A549 (cell line): ENCODE measurements at regions not wholly inside any gene's neighbourhood (a gene's known extent, or its start where the extent isn't known, plus 50 kb on each side); places are given as distances from the start of the nearest gene placed in this dataset.

Experiments used
- ATAC-seq, 2 experiments: fragments of 200-7000 bp in 1 of 2; fragments of >200 bp in 1 of 2; cut with Nextera tagmentation in 1 of 2; cut with Tn5 transposase in 1 of 2; 3 replicates each; pipeline versions ENCODE4 v1.8.0 to v1.9.1; 2018 to 2020; ENCODE audit warnings: mild to moderate bottlenecking in 1 of 2, moderate library complexity in 1 of 2
- CTCF ChIA-PET: fragments of 300-600 bp; sonication (Branson Sonifier 250); formaldehyde crosslinking; extraction: SDS; loops from one replicate; lab custom pipeline; 2021; ENCODE audit warnings: antibody characterized with exemption, inconsistent platforms; lab: Yijun Ruan, JAX
- POLR2A ChIA-PET: fragments of 350-600 bp; formaldehyde crosslinking; extraction: SDS; loops from one replicate; lab custom pipeline; 2021; ENCODE audit warnings: antibody characterized with exemption, inconsistent platforms; lab: Yijun Ruan, JAX
- DNase-seq, 2 experiments: peaks; one replicate each; pipeline versions ENCODE4 v3.0.0 to v3.0.0-alpha.2; 2011 to 2016; ENCODE audit warnings: low read depth in 1 of 2, low spot score in 1 of 2
- FAIRE-seq: peaks from 2 replicates; lab custom pipeline; 2011; peaks lifted over from hg19 to GRCh38; lab: Jason Lieb, UNC
- H3K27ac ChIP-seq, 2 experiments: fragments of >200 bp; sonication (Bioruptor Twin); formaldehyde crosslinking; 3 replicates each; pipeline ENCODE4 v1.5.1; 2016 to 2017
- H3K4me1 ChIP-seq: fragments of >200 bp; sonication (Bioruptor Twin); formaldehyde crosslinking; 3 replicates; pipeline ENCODE4 v1.6.1; 2016
- H3K4me2 ChIP-seq: fragments of >200 bp; sonication (Bioruptor Twin); formaldehyde crosslinking; 3 replicates; pipeline ENCODE4 v1.6.1; 2016
- H3K4me3 ChIP-seq: fragments of >200 bp; sonication (Bioruptor Twin); formaldehyde crosslinking; 3 replicates; pipeline ENCODE4 v1.5.1; 2016
- H3K9me3 ChIP-seq: fragments of >200 bp; sonication (Bioruptor Twin); formaldehyde crosslinking; 3 replicates; pipeline ENCODE4 v1.6.1; 2016
- CHD4 ChIP-seq: fragments of 200-600 bp; sonication (generic); IDR thresholded peaks from 2 replicates; pipeline ENCODE4 v1.6.1; 2016; ENCODE audit warnings: antibody characterized with exemption, mild to moderate bottlenecking, borderline replicate concordance
- ESRRA ChIP-seq: fragments of 150-350 bp; IDR thresholded peaks from 2 replicates; pipeline ENCODE4 v1.6.1; 2014; ENCODE audit warnings: mild to moderate bottlenecking, low read length, borderline replicate concordance
- FOSL2 ChIP-seq, 2 experiments: fragments of 450-650 bp in 1 of 2; fragments of >200 bp in 1 of 2; sonication (Bioruptor Twin) in 1 of 2; formaldehyde crosslinking; IDR thresholded peaks; 2 replicates each; pipeline versions ENCODE4 v1.5.0 to v1.6.1; 2016 to 2020; ENCODE audit warnings: mild to moderate bottlenecking in 1 of 2, moderate library complexity in 1 of 2
- HEYL ChIP-seq: fragments of 250-450 bp; sonication (Bioruptor Pico); IDR thresholded peaks from 2 replicates; pipeline ENCODE4 v1.8.0; 2021; ENCODE audit warnings: mild to moderate bottlenecking, moderate library complexity
- HOXB13 ChIP-seq: fragments of 250-450 bp; sonication (Bioruptor Pico); IDR thresholded peaks from 2 replicates; pipeline ENCODE4 v1.5.0; 2020; ENCODE audit warnings: low read depth, mild to moderate bottlenecking, moderate library complexity
- KDM1A ChIP-seq: fragments of 200-600 bp; sonication (generic); IDR thresholded peaks from 2 replicates; pipeline ENCODE4 v1.6.1; 2016; ENCODE audit warnings: low read depth, mild to moderate bottlenecking
- MAFK ChIP-seq: fragments of 450-650 bp; IDR thresholded peaks from 2 replicates; pipeline ENCODE4 v1.6.1; 2014; ENCODE audit not compliant: partially characterized antibody
- NFE2L2 ChIP-seq: fragments of 150-350 bp; conservative IDR thresholded peaks from 2 replicates; pipeline ENCODE4 v1.6.1; 2014; ENCODE audit warnings: low read length
- NR3C1 ChIP-seq: fragments of >200 bp; sonication (Bioruptor Twin); formaldehyde crosslinking; IDR thresholded peaks from 3 replicates; pipeline ENCODE4 v1.6.1; 2017
- PHF8 ChIP-seq: fragments of 200-600 bp; sonication (generic); IDR thresholded peaks from 2 replicates; pipeline ENCODE4 v1.6.1; 2016; ENCODE audit warnings: low read depth, mild to moderate bottlenecking, antibody characterized with exemption, moderate library complexity, borderline replicate concordance
- RARB ChIP-seq: fragments of 250-450 bp; sonication (Bioruptor Pico); IDR thresholded peaks from 2 replicates; pipeline ENCODE4 v1.8.0; 2021; ENCODE audit warnings: mild to moderate bottlenecking, moderate library complexity
- RFX5 ChIP-seq: fragments of 450-650 bp; IDR thresholded peaks from 2 replicates; pipeline ENCODE4 v1.7.1; 2014; ENCODE audit warnings: antibody characterized with exemption, mild to moderate bottlenecking, moderate library complexity
- ZC3H11A ChIP-seq: fragments of 450-650 bp; IDR thresholded peaks from 2 replicates; pipeline ENCODE4 v1.6.1; 2014; ENCODE audit warnings: antibody characterized with exemption, mild to moderate bottlenecking
- ZFP36 ChIP-seq: fragments of 450-650 bp; IDR thresholded peaks from 2 replicates; pipeline ENCODE4 v1.6.1; 2014; ENCODE audit warnings: borderline replicate concordance; ENCODE audit not compliant: partially characterized antibody
- WGBS: methylation state at CpG from one replicate; pipeline ENCODE4 v1.1.6; 2017; ENCODE audit errors: missing lambda C conversion rate; 5-methylcytosine and 5-hydroxymethylcytosine counted together
- TF ChIP-seq, protein P1 (sequence below): fragments of 250-450 bp; sonication (Bioruptor Pico); IDR thresholded peaks from 2 replicates; pipeline ENCODE4 v1.5.0; 2020; ENCODE audit warnings: low read depth, mild to moderate bottlenecking, moderate library complexity
- TF ChIP-seq, protein P2 (sequence below): IDR thresholded peaks from 2 replicates; pipeline ENCODE4 v1.6.1; 2012

DNA sequence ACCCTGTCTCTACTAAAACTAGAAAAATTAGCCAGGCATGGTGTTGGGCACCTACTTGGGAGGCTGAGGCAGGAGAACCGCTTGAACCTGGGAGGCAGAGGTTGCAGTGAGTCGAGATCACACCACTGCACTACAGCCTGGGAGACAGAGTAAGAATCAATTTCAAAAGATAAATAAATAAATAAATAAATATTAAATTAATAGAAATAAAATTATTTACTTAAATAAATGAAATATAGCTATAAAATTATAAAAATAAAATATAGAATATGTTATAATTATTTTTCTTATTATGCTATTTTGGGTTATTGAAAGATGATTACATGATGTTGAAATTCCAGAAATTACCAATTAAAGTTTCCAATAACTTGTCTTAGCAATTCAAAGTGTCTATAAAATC lies 1029.8 kb upstream of the AGA start:
- ATAC-seq: no peak
- H3K4me1 ChIP-seq: no peaks in the 10 kb centered on the region
- H3K9me3 ChIP-seq: no peaks in the 10 kb centered on the region
- TF ChIP-seq, protein P1, sequence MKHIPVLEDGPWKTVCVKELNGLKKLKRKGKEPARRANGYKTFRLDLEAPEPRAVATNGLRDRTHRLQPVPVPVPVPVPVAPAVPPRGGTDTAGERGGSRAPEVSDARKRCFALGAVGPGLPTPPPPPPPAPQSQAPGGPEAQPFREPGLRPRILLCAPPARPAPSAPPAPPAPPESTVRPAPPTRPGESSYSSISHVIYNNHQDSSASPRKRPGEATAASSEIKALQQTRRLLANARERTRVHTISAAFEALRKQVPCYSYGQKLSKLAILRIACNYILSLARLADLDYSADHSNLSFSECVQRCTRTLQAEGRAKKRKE: no peak
- TF ChIP-seq PHF8: no peak
- no peak for TF ChIP-seq ESRRA
- no peak for TF ChIP-seq MAFK
- TF ChIP-seq, all 56 proteins: peak for 0
- DNase-seq (no peak), FAIRE-seq (no peak)
- CTCF ChIA-PET: no interaction called here
- Histone ChIP-seq H3K4me3 (no peak overlapping the region), H3K27ac (no peak overlapping the region), H3K4me2 (no peak overlapping the region)
- POLR2A ChIA-PET: no interaction called here
- 17% methylated on average over 2 of the region's 2 CpGs for WGBS

DNA sequence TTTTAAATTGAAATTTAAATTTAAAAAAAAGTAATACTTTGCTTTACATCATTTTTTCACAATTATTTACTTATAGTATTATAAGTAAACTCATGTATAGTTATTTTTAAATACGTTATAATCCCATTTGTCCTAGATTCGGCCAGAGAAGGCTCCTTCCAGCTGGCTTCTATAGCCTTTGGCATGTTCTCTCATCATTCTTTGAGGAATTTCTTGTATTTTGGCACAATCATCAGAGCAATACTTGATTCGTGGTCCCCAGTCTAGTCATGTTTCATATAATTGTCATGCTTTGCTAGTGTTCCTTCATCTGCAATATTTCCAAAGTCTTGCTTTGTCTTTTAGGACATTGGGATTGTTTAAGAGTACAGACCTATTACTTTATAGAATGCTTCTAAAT lies 1037.9 kb upstream of the AGA start:
- no peak for TF ChIP-seq KDM1A
- TF ChIP-seq NR3C1: no peak
- TF ChIP-seq ZC3H11A: no peak
- TF ChIP-seq HEYL (CRISPR knock-in tag): no peak
- no peak for TF ChIP-seq HOXB13 (CRISPR knock-in tag)
- TF ChIP-seq ESRRA: no peak
- TF ChIP-seq NFE2L2: no peak
- DNase-seq: no peak

DNA sequence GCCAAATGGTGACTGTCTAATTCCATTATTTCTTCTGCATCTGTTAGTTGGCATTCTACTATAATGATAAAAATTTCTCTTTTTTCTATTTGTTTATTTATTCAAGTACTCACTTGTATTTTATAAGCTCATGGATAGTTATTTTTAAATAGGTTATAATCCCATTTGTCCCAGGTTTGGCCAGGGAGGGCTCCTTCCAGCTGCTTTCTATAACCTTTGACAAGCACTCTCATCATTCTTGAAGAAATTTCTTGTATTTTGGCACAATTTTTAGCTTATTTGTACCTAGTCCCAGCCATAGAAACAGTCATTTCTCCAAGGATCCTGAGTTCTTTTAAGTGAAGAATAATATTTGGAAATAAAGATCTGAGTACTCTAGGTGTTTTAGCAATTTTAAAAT lies 1038.6 kb upstream of the AGA start:
- Histone ChIP-seq H3K4me1 (no peaks in the 10 kb centered on the region), H3K4me2 (no peak overlapping the region), H3K27ac (no peak overlapping the region), H3K4me3 (no peak overlapping the region), H3K9me3 (no peaks in the 10 kb centered on the region)
- CTCF ChIA-PET: no interaction called here
- DNase-seq (no peak), FAIRE-seq (no peak), ATAC-seq (no peak)
- POLR2A ChIA-PET: no interaction called here
- TF ChIP-seq FOSL2 (IDR thresholded peaks at IDR 0.05) (no peak), FOSL2 (CRISPR knock-in tag; IDR thresholded peaks at IDR 0.05) (no peak), RFX5 (no peak), ZFP36 (no peak), RARB (CRISPR knock-in tag) (no peak), NFE2L2 (no peak), CHD4 (no peak)
- TF ChIP-seq, protein P2, sequence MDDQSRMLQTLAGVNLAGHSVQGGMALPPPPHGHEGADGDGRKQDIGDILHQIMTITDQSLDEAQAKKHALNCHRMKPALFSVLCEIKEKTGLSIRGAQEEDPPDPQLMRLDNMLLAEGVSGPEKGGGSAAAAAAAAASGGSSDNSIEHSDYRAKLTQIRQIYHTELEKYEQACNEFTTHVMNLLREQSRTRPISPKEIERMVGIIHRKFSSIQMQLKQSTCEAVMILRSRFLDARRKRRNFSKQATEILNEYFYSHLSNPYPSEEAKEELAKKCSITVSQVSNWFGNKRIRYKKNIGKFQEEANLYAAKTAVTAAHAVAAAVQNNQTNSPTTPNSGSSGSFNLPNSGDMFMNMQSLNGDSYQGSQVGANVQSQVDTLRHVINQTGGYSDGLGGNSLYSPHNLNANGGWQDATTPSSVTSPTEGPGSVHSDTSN: no peak

More for the DNA sequence above, 1037.9 kb upstream of the AGA start:
- no peaks in the 10 kb centered on the region for H3K4me1 ChIP-seq
- H3K9me3 ChIP-seq: no peaks in the 10 kb centered on the region
- no peak overlapping the region for H3K27ac ChIP-seq
- no peak overlapping the region for H3K4me2 ChIP-seq
- WGBS: 17% methylated on average over 3 of the region's 3 CpGs
- FAIRE-seq (no peak), ATAC-seq (no peak)
- CTCF ChIA-PET: no interaction called here
- no peak overlapping the region for H3K4me3 ChIP-seq
- POLR2A ChIA-PET: no interaction called here

DNA sequence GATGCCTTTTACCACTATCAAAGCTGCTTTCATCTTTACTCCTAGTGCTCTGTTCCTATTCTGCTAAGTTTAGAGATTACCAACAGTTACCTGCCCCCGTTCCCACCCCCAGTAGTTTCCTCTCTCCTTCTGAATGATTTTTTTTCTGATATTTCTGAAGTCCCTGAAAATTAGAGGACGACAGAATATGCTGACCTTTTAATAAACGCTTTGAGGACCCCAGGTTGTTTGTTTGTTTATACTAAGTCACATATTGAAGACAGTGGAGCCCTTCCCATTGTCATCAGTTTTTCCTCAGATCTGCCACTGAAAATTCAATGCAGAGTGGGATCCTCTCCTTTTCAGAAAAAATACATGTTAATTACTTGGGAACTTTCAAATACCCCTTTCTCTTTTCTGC lies 1039.3 kb upstream of the AGA start:
- H3K4me1 ChIP-seq: no peaks in the 10 kb centered on the region
- no peak for ATAC-seq
- no peak for DNase-seq
- H3K4me2 ChIP-seq: no peak overlapping the region
- no peaks in the 10 kb centered on the region for H3K9me3 ChIP-seq
- FAIRE-seq: no peak
- CTCF ChIA-PET: no interaction called here
- no peak overlapping the region for H3K4me3 ChIP-seq
- POLR2A ChIA-PET: no interaction called here
- WGBS: 10% methylated on average over 2 of the region's 3 CpGs
- TF ChIP-seq MAFK: peak; percentile 51
- TF ChIP-seq, protein P1: no peak
- H3K27ac ChIP-seq: no peak overlapping the region
